CD14-positive monocyte (primary cell): ENCODE measurements at regions not wholly inside any gene's neighbourhood (a gene's known extent, or its start where the extent isn't known, plus 50 kb on each side); places are given as distances from the start of the nearest gene placed in this dataset.

Experiments used
- DNase-seq, 3 donors: peaks; one replicate each; pipeline ENCODE4 v3.0.0-alpha.2; 2011 to 2022
- H2AFZ ChIP-seq: 2 replicates; pipeline ENCODE4 v1.6.0; 2012; ENCODE audit warnings: mild to moderate bottlenecking, low read depth, low read length, inconsistent platforms; ENCODE audit not compliant: insufficient read depth, poor library complexity, severe bottlenecking
- H3K27ac ChIP-seq, 2 donors: 1 replicate in 1 of 2; 2 replicates in 1 of 2; pipeline ENCODE4 v1.5.1; 2012 to 2013; ENCODE audit warnings: low read length in 2 of 2, control low read depth in 1 of 2, inconsistent platforms in 1 of 2, low read depth in 1 of 2, mild to moderate bottlenecking in 1 of 2
- H3K27me3 ChIP-seq, 2 donors: one replicate each; pipeline versions ENCODE4 v1.6.0 to v1.6.1; 2011 to 2013; ENCODE audit warnings: low read length in 2 of 2; ENCODE audit not compliant: control insufficient read depth in 2 of 2, insufficient read depth in 2 of 2
- H3K36me3 ChIP-seq, 2 donors: replicated peaks in 1 of 2; 1 replicate in 1 of 2; 2 replicates in 1 of 2; pipeline versions ENCODE4 v1.5.1 to v1.6.1; 2012 to 2013; ENCODE audit warnings: low read length in 2 of 2, control low read depth in 1 of 2, inconsistent platforms in 1 of 2, mild to moderate bottlenecking in 1 of 2; ENCODE audit not compliant: insufficient read depth in 2 of 2, control insufficient read depth in 1 of 2
- H3K4me1 ChIP-seq, 2 donors: 1 replicate in 1 of 2; 2 replicates in 1 of 2; pipeline versions ENCODE4 v1.5.1 to v1.6.1; 2012 to 2013; ENCODE audit warnings: low read length in 2 of 2, control low read depth in 1 of 2, inconsistent platforms in 1 of 2, mild to moderate bottlenecking in 1 of 2, moderate library complexity in 1 of 2; ENCODE audit not compliant: insufficient read depth in 2 of 2, control insufficient read depth in 1 of 2
- H3K4me2 ChIP-seq: replicated peaks from 2 replicates; pipeline ENCODE3; 2012; ENCODE audit warnings: low read length, moderate library complexity, mild to moderate bottlenecking; ENCODE audit not compliant: poor library complexity, severe bottlenecking; ENCODE audit errors: extremely low read depth
- H3K4me3 ChIP-seq, 3 experiments: fragments of 200-600 bp in 1 of 3; sonication (generic) in 1 of 3; replicated peaks in 1 of 3; 1 replicate in 2 of 3; 2 replicates in 1 of 3; pipeline ENCODE4 v1.5.1; 2011 to 2013; ENCODE audit warnings: low read length in 3 of 3, mild to moderate bottlenecking in 3 of 3, control low read depth in 2 of 3, low read depth in 2 of 3, inconsistent platforms in 1 of 3, moderate library complexity in 1 of 3
- H3K79me2 ChIP-seq: 2 replicates; pipeline ENCODE4 v1.6.0; 2012; ENCODE audit warnings: mild to moderate bottlenecking, control low read depth, inconsistent platforms, low read length, moderate library complexity; ENCODE audit not compliant: insufficient read depth
- H3K9ac ChIP-seq: 2 replicates; pipeline ENCODE4 v1.6.0; 2017; ENCODE audit warnings: low read length, mild to moderate bottlenecking; ENCODE audit not compliant: insufficient read depth, poor library complexity, severe bottlenecking
- H3K9me3 ChIP-seq, 2 donors: replicated peaks in 1 of 2; 1 replicate in 1 of 2; 2 replicates in 1 of 2; pipeline versions ENCODE4 v1.5.1 to v1.6.1; 2012 to 2013; ENCODE audit warnings: low read length in 2 of 2, control low read depth in 1 of 2; ENCODE audit not compliant: control insufficient read depth in 1 of 2, insufficient read depth in 1 of 2
- H4K20me1 ChIP-seq: 2 replicates; pipeline ENCODE4 v1.6.0; 2012; ENCODE audit warnings: mild to moderate bottlenecking, low read length, control low read depth, moderate library complexity; ENCODE audit not compliant: insufficient read depth
- H3K27ac Mint-ChIP-seq, 7 donors: one replicate each; pipeline ENCODE4 v1.8.0; 2020; ENCODE audit warnings: mild to moderate bottlenecking in 7 of 7, mixed read lengths in 7 of 7, moderate library complexity in 6 of 7, inconsistent platforms in 2 of 7
- H3K27me3 Mint-ChIP-seq, 3 donors: one replicate each; pipeline ENCODE4 v1.8.0; 2021 to 2022; ENCODE audit warnings: low read depth in 3 of 3, mild to moderate bottlenecking in 3 of 3, mixed read lengths in 3 of 3, moderate library complexity in 3 of 3, inconsistent platforms in 1 of 3
- H3K36me3 Mint-ChIP-seq, 2 donors: one replicate each; pipeline ENCODE4 v1.8.0; 2020; ENCODE audit warnings: mixed read lengths in 2 of 2, inconsistent platforms in 1 of 2, mild to moderate bottlenecking in 1 of 2
- H3K4me1 Mint-ChIP-seq: one replicate; pipeline ENCODE4 v1.8.0; 2020; ENCODE audit warnings: mild to moderate bottlenecking, mixed read lengths
- H3K4me3 Mint-ChIP-seq, 2 donors: one replicate each; pipeline ENCODE4 v1.8.0; 2020; ENCODE audit warnings: mild to moderate bottlenecking in 2 of 2, mixed read lengths in 2 of 2, moderate library complexity in 1 of 2
- H3K9me3 Mint-ChIP-seq, 7 donors: one replicate each; pipeline ENCODE4 v1.8.0; 2020 to 2022; ENCODE audit warnings: mixed read lengths in 7 of 7, mild to moderate bottlenecking in 6 of 7, moderate library complexity in 6 of 7, inconsistent platforms in 2 of 7
- WGBS: methylation state at CpG from one replicate; pipeline ENCODE4 v1.1.5; 2013; ENCODE audit warnings: missing lambda C conversion rate; ENCODE audit not compliant: insufficient coverage; 5-methylcytosine and 5-hydroxymethylcytosine counted together
- intact Hi-C, 2 donors: fragments of 100-400 bp; cut with micrococcal nuclease; formaldehyde crosslinking; loops; one replicate each; pipeline versions ENCODE4 v1.15.0 to v1.15.1; 2023
- TF ChIP-seq, protein P1 (sequence below): fragments of 200-600 bp; IDR thresholded peaks from one replicate; pipeline ENCODE4 v1.8.0; 2022; ENCODE audit warnings: antibody characterized with exemption, mild to moderate bottlenecking

DNA sequence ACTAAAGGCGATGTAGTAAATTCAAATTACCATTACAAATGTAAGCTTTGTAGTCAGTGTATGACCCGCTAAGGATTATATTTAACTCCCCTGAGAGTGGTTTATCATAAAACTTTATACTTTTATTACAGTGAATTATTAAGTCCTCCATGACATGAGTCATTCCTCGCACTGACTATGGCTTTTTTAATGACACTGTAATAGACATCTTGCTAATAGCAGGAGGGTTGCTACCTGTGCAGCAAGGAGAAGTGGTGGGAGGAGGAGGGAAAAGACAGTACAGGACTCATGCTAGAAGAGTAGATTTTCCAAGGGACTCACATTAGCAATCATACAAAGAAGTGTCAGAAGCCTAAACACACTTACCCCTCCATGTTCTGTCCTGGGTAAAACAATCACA, 556.1 kb downstream of the BCL11A start:
- no CpG with 5 or more reads among the region's 3 CpGs for WGBS
- no peak overlapping the region for H3K27ac Mint-ChIP-seq

DNA sequence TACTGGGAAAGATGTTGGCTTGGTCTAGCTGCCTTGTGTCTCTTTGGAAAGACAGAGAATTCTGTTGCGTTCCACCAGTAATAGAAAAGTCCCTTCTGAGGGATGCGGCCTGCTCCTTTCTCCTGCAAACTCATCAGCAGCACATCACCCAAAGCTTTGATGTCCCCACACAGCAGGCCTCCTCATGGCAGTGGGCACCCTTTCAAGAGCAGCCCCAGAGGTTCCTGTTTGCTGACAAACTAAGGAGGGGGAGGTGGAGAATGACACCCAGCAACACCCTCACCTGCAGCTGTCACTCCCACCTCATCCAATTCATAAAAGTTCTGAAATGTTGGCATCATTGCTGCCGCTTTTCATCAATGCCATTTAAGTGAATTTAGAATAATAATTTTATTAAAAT, 556.6 kb downstream of the BCL11A start:
- H3K27ac Mint-ChIP-seq = no peak overlapping the region
- H3K4me3 Mint-ChIP-seq = no peak overlapping the region
- Histone ChIP-seq H3K36me3 (no peaks in the 10 kb centered on the region), H2AFZ (no peak overlapping the region), H3K9ac (no peak overlapping the region), H3K4me2 (no peak overlapping the region), H3K27me3 (no peaks in the 10 kb centered on the region), H4K20me1 (no peaks in the 10 kb centered on the region), H3K9me3 (no peaks in the 10 kb centered on the region), H3K27ac (no peak overlapping the region), H3K4me3 (no peak overlapping the region), H3K4me1 (no peaks in the 10 kb centered on the region), H3K79me2 (no peaks in the 10 kb centered on the region)
- no CpG with 5 or more reads among the region's 3 CpGs for WGBS
- DNase-seq = no peak
- H3K9me3 Mint-ChIP-seq = no peaks in the 10 kb centered on the region
- intact Hi-C loops = no loop called here
- no peaks in the 10 kb centered on the region for H3K27me3 Mint-ChIP-seq
- no peaks in the 10 kb centered on the region for H3K36me3 Mint-ChIP-seq
- TF ChIP-seq, protein P1, sequence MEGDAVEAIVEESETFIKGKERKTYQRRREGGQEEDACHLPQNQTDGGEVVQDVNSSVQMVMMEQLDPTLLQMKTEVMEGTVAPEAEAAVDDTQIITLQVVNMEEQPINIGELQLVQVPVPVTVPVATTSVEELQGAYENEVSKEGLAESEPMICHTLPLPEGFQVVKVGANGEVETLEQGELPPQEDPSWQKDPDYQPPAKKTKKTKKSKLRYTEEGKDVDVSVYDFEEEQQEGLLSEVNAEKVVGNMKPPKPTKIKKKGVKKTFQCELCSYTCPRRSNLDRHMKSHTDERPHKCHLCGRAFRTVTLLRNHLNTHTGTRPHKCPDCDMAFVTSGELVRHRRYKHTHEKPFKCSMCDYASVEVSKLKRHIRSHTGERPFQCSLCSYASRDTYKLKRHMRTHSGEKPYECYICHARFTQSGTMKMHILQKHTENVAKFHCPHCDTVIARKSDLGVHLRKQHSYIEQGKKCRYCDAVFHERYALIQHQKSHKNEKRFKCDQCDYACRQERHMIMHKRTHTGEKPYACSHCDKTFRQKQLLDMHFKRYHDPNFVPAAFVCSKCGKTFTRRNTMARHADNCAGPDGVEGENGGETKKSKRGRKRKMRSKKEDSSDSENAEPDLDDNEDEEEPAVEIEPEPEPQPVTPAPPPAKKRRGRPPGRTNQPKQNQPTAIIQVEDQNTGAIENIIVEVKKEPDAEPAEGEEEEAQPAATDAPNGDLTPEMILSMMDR = no peak
- no peaks in the 10 kb centered on the region for H3K4me1 Mint-ChIP-seq

More for the DNA sequence above, 556.1 kb downstream of the BCL11A start:
- no peak overlapping the region for H3K4me3 ChIP-seq
- H3K9me3 ChIP-seq = no peaks in the 10 kb centered on the region
- no peak overlapping the region for H2AFZ ChIP-seq
- no peak overlapping the region for H3K9ac ChIP-seq
- no peak for DNase-seq
- no peaks in the 10 kb centered on the region for H3K79me2 ChIP-seq
- H3K4me2 ChIP-seq = no peak overlapping the region
- H3K4me1 Mint-ChIP-seq = no peaks in the 10 kb centered on the region
- H3K36me3 Mint-ChIP-seq = no peaks in the 10 kb centered on the region
- no peak overlapping the region for H3K27ac ChIP-seq
- TF ChIP-seq, protein P1 = no peak
- H3K4me1 ChIP-seq = no peaks in the 10 kb centered on the region
- intact Hi-C loops = no loop called here
- no peaks in the 10 kb centered on the region for H3K27me3 ChIP-seq
- H3K4me3 Mint-ChIP-seq = no peak overlapping the region
- H3K36me3 ChIP-seq = no peaks in the 10 kb centered on the region
- no peaks in the 10 kb centered on the region for H4K20me1 ChIP-seq
- no peaks in the 10 kb centered on the region for H3K27me3 Mint-ChIP-seq
- no peaks in the 10 kb centered on the region for H3K9me3 Mint-ChIP-seq
